GM12892 (cell line): ENCODE measurements at regions not wholly inside any gene's neighbourhood (a gene's known extent, or its start where the extent isn't known, plus 50 kb on each side); places are given as distances from the start of the nearest gene placed in this dataset.
"Not testable (repeated sequence)": the region's sequence is repeated elsewhere in the genome, so short reads cannot be mapped to it uniquely, and the experiment has no call there.

Experiments
- DNase-seq: peaks from one replicate; pipeline ENCODE4 v3.0.0; 2011; ENCODE audit not compliant: insufficient read length
- FAIRE-seq: peaks from 2 replicates; lab custom pipeline; 2011; peaks lifted over from hg19 to GRCh38; lab: Jason Lieb, UNC
- POLR2A ChIP-seq: IDR thresholded peaks from 2 replicates; pipeline ENCODE4 v1.6.1; 2011; ENCODE audit warnings: low read depth, low read length, control low read depth
- POLR2AphosphoS5 ChIP-seq: IDR thresholded peaks from 2 replicates; pipeline ENCODE4 v1.6.1; 2011; ENCODE audit warnings: low read depth, low read length, control low read depth
- TAF1 ChIP-seq: IDR thresholded peaks from 2 replicates; pipeline ENCODE4 v1.6.1; 2011; ENCODE audit warnings: low read depth, mild to moderate bottlenecking, control low read depth, low read length, borderline replicate concordance

DNA sequence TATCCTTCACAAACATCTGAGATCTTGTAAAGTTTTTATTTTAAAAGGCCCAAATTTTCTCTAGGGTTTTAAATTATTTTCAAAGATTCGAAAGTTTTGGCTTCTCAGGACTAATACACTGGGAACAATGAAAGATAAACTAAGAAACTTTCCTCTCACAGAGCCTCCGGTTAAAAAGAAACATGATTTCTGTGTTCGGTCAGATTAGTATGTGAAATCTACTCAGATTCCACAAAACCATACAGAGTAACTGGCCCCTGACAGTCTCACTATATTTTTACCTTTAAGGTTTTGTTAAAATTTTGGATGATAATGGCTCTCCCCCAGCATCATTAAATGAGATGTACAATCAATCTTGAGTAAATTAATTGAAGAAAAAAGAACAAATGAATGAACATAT is 471.0 kb downstream of the COL12A1 start:
- TF ChIP-seq POLR2AphosphoS5, result no peak
- no peak for TF ChIP-seq TAF1
- no peak for TF ChIP-seq POLR2A
- FAIRE-seq, result no peak
- DNase-seq, result no peak

DNA sequence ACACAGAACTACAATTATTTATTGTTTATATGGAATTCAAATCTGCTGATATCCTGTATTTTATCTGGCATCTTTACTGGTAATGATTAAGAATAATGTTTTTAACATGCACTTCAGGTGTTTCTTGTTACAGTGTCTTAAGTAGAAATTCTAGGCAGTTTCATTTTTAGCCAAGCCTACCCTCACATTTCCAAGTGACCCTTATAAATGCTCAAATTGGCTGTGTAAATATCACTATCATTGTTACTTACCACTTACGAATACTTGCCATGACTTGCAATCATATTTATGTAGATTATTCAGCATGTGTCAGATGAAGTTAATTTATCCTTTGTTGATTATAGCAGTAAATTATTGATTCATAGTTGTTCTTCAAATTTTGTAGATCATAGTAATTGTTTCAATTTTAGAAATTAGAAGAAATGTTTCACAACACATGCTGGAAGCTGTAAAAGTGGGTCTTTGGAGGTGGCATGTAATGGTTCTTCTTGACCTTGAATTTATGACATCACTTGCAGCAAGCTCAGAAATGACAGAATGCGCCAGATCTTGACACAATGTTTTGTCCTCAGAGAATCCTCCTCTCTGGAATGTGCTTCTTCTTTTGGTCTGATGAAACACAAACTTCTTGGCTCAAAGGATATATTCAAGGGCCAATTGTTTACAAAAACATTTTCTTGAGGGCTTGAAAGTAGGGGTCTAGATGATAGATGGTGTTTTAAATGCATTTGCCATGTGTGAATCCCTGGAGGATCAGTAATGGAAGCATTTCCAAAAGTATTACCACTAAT is 471.8 kb downstream of the COL12A1 start:
- DNase-seq (no peak), FAIRE-seq (no peak)
- TF ChIP-seq TAF1 (no peak), POLR2AphosphoS5 (no peak), POLR2A (no peak)

DNA sequence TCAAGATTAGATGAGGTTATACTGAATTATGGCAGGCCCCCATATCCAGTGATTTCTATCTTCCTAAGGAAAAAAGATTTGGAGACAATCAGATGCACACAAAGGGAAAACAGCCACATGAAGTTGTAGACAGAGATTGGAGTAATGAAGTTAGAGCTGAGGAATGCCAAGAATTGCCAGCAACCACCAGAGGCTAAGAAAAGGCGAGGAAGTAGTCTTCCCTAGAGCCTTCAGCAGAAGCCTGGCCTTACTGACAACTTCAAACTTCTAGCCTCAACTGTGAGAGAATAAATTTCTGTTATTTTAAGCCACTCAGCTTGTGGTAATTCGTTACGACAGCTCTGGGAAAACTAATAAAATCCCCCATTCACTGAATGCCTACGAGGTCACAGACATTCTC is 473.9 kb downstream of the COL12A1 start:
- FAIRE-seq (no peak), DNase-seq (no peak)
- no peak for TF ChIP-seq POLR2AphosphoS5
- TF ChIP-seq TAF1, result no peak
- TF ChIP-seq POLR2A, result no peak

GRCh38 chr6:74731204-74731603 is 474.6 kb downstream of the COL12A1 start:
- no peak for TF ChIP-seq POLR2AphosphoS5
- no peak for TF ChIP-seq TAF1
- no peak for TF ChIP-seq POLR2A
- no peak for FAIRE-seq
- no peak for DNase-seq

DNA sequence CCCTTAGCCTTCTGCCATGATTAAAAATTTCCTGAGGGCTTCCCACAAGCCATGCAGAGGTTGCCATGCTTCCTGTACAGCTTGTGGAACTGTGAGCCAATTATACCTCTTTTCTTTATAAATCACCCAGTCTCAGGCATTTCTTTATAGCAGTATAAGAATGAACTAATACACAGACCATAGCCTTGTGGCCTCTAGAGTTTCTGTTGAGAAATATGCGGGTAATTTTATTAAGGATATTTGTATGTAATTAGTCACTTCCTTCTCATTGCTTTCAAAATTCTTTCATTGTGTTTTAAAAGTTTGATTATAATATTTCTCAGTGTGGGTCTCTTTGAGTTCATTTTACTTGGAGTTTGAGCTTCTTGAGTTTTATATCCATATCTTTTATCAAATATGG is 484.9 kb downstream of the COL12A1 start:
- DNase-seq (no peak), FAIRE-seq (no peak)
- TF ChIP-seq POLR2AphosphoS5 (no peak), TAF1 (no peak), POLR2A (no peak)

- TF ChIP-seq TAF1 (no peak), POLR2AphosphoS5 (no peak), POLR2A (no peak)
- DNase-seq, result no peak
- no peak for FAIRE-seq
Measured at GRCh38 chr6:74717591-74717990, 488.3 kb downstream of the COL12A1 start.

GRCh38 chr6:74715355-74716085 is 490.3 kb downstream of the COL12A1 start:
- no peak for DNase-seq
- no peak for FAIRE-seq
- no peak for TF ChIP-seq POLR2AphosphoS5
- TF ChIP-seq POLR2A, result no peak
- TF ChIP-seq TAF1, result no peak

- DNase-seq (no peak), FAIRE-seq (no peak)
- TF ChIP-seq TAF1 (no peak), POLR2A (no peak), POLR2AphosphoS5 (no peak)
Measured at GRCh38 chr6:74713941-74714340, 491.9 kb downstream of the COL12A1 start.

DNA sequence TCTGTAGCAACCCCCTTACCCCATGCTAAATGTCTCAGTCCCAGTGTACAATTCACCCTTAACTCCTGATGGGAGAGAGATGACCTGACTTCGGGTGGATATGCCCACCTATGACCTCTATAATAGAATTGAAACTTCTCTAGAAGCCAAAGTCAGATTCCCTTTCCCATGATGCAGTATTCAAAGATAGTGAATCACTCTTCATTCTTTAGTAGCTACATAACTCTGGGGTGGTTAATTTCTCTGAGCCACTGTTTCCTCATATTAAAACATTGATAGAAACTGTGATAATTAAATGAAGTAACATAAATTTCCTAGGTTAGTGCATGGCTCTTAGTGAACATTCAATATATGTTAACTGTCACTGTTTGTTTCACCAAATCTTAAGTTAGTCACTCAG is 500.4 kb downstream of the COL12A1 start:
- DNase-seq (no peak), FAIRE-seq (no peak)
- TF ChIP-seq POLR2AphosphoS5 (no peak), TAF1 (no peak), POLR2A (no peak)

DNA sequence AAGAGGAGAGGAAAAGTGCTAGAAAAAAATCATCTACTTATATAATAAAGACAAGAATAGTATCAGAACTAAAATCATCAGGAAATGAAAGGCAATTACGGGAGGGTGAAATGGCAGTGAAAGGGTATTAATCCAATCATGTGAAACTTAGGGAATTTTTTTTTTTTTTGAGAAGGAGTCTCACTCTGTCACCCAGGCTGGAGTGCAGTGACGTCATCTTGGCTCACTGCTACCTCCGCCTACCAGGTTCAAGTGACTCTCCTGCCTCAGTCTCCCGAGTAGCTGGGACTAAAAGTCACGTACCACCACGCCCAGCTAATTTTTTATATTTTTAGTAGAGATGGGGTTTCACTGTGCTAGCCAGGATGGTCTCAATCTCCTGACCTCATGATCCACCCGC is 501.3 kb downstream of the COL12A1 start:
- not testable (repeated sequence) for FAIRE-seq, DNase-seq

DNA sequence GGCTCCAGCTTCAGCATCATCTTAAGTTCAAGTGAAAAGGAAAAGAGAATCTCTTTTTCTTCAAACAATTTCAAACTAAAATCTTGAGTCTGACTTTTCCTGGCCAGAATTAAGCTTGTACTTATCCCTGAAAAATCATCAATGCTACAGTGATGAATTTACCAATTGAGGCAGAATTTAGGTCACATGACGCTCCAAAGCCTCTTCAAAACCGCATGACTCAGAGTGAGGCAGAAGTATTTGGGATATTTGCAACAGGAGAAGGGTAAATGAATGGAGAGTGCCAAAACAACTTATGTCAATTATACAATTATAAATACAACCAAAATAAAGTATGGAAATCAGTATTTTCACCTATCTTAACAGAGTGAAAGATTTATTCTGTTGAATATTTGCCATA is 515.5 kb downstream of the COL12A1 start:
- no peak for FAIRE-seq
- no peak for TF ChIP-seq POLR2A
- no peak for TF ChIP-seq POLR2AphosphoS5
- TF ChIP-seq TAF1, result no peak
- no peak for DNase-seq

DNA sequence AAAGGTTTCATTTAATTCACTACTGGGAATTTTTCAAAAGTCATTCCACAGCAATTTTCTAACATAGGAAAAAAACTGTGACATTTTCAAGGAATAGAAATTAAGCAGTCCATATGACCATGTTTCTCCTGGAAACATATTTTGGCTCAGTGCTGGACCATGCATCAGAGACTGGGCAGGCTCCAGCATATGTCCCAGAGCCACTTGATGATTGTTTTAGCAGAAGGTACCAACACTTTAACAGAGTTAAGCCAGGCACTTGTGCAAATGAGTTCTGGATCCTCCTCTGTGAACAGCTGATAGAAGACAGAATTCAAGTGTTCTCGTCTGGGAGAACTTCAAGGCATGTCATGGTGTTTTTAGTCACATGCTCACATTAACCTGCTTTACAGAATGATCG is 516.3 kb downstream of the COL12A1 start:
- DNase-seq, result no peak
- no peak for TF ChIP-seq TAF1
- no peak for TF ChIP-seq POLR2AphosphoS5
- TF ChIP-seq POLR2A, result no peak
- FAIRE-seq, result no peak
